ENCODE measurements at regions not wholly inside any gene's neighbourhood (a gene's known extent, or its start where the extent isn't known, plus 50 kb on each side); places are given as distances from the start of the nearest gene placed in this dataset.
"Not testable (repeated sequence)": the region's sequence is repeated elsewhere in the genome, so short reads cannot be mapped to it uniquely, and the experiment has no call there.

DNA sequence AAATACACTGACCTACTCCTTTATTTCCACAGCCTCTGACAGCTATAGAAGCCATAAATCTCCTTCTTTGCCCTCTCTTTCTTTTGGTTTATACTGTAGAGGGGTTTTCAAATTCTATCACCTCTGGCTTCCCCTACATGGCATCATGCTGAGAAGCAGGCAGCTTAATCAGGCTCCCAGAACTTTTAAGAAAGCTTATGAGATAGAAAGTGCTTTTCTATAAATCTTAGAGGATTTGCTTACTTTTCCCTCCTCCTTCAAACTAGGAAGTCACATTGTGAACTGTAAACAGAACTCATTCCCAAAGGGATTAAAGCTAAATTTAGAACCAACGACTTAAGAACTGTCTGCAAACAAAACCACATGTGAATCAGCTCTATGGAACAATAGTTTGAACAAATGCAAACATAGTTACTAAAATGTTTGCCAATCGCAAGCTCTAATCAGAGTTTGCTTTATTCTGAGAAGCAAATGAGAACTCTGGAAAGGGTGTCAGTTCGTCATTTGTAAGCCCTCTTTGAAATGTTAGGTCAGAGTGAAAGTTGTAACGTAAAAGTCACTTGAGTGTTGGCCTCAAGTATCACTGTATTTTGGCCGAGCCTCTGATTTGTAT is 344.1 kb downstream of the RFC3 start:
- Mint-ChIP-seq H3K27ac (no peak overlapping the region), H3K27me3 (peaks cover 15% of the 10 kb centered on the region), H3K36me3 (ENCODE audit: low read depth) (no peaks in the 10 kb centered on the region), H3K4me1 (peaks cover 4% of the 10 kb centered on the region), H3K9me3 (no peaks in the 10 kb centered on the region), H3K4me3 (no peak overlapping the region)
- POLR2A ChIA-PET: no interaction called here
- DNase-seq: no peak
- CTCF ChIA-PET: no interaction called here

DNA sequence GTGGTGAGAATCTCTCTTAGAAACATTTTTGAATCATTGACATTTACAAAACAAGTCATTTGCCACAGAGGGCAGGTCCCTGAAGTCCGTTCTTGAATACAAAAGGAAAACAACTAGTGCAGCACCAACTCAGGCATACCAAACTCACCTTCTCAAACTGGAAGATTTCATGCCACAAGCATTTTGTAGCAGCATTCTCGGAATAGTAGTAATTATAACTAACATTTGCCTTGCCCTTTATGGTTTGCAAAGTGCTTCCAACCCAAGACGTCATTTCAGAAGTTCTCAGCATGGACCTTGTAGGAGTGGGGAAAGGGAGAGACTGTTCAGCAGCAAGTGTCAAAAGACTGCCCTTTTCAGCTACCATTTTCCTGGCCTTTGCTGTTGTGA is 344.6 kb downstream of the RFC3 start:
- Mint-ChIP-seq H3K9me3 (no peaks in the 10 kb centered on the region), H3K4me3 (no peak overlapping the region), H3K36me3 (ENCODE audit: low read depth) (no peaks in the 10 kb centered on the region), H3K27me3 (peaks cover 15% of the 10 kb centered on the region), H3K4me1 (no peaks in the 10 kb centered on the region), H3K27ac (no peak overlapping the region)
- POLR2A ChIA-PET: no interaction called here
- CTCF ChIA-PET: no interaction called here
- no peak for DNase-seq

DNA sequence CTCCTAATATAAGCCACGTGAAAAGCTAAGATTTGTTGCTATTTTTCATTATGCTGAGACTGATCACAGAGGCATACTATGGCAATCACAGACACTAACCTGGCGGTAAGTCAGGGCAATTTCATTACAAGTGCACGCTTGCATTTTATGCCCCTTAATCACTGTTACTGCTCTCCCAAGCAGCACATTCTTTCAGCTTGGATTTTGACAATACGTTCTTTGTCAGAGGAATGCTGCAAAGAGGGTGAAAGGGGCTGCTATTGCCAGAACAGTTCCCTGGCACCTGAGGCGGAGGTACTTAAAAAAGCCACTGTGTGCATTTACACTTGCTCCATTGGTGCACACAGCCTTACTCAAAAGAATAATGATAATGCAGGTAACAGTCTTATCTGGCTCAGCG is 346.6 kb downstream of the RFC3 start:
- ChIA-PET POLR2A (no interaction called here), CTCF (no interaction called here)
- Mint-ChIP-seq H3K9me3 (no peaks in the 10 kb centered on the region), H3K4me3 (no peak overlapping the region), H3K36me3 (ENCODE audit: low read depth) (no peaks in the 10 kb centered on the region), H3K27me3 (peaks cover 10% of the 10 kb centered on the region), H3K27ac (no peak overlapping the region), H3K4me1 (no peaks in the 10 kb centered on the region)
- DNase-seq: no peak

DNA sequence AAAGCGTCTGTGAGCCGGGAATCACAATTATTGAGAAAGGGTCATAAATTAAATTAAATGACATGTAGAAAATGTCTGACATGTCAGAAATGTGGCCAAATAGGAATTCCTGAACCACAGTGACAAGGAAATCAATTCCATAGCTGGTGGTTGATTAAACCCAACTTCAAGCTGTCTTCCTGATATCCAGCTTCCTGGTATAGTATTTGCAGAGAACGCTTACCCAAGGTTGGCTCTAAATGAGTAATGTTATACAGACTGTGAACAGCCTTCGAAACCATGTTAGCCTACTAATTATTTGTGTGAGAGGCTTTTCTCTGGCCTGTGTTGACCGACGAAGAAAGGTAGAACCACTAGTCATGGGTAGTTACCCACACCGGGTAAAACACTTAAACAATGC is 347.2 kb downstream of the RFC3 start:
- peaks cover 7% of the 10 kb centered on the region for H3K27me3 Mint-ChIP-seq

DNA sequence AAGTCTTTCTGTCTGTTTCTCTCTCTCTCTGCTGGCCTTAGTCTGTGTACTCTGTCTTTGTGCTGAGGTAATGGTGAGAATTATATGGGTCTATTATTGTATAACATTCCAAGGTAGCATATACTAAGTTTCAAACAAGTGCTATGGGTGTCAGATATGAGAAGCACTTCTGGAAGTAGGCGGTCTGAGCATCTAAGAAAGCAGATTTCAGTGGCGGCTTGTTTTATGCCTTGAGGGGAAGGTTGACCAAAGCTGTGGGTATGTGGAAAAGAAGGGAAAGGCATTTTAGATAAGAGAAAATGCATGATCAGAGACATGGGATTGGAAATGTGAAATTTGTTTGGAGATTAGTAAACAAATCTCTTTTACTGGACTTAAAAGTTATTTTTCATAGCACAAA is 348.5 kb downstream of the RFC3 start:
- no peak for DNase-seq
- no peaks in the 10 kb centered on the region for H3K36me3 Mint-ChIP-seq (ENCODE audit: low read depth)
- ChIA-PET CTCF (no interaction called here), POLR2A (no interaction called here)
- H3K27me3 Mint-ChIP-seq: peaks cover 5% of the 10 kb centered on the region
- H3K9me3 Mint-ChIP-seq: no peaks in the 10 kb centered on the region
- H3K4me1 Mint-ChIP-seq: no peaks in the 10 kb centered on the region
- no peak overlapping the region for H3K4me3 Mint-ChIP-seq
- no peak overlapping the region for H3K27ac Mint-ChIP-seq

More for the DNA sequence above, 347.2 kb downstream of the RFC3 start:
- DNase-seq: no peak
- CTCF ChIA-PET: no interaction called here
- Mint-ChIP-seq H3K9me3 (no peaks in the 10 kb centered on the region), H3K27ac (no peak overlapping the region), H3K4me1 (no peaks in the 10 kb centered on the region), H3K36me3 (ENCODE audit: low read depth) (no peaks in the 10 kb centered on the region), H3K4me3 (no peak overlapping the region)
- POLR2A ChIA-PET: no interaction called here

DNA sequence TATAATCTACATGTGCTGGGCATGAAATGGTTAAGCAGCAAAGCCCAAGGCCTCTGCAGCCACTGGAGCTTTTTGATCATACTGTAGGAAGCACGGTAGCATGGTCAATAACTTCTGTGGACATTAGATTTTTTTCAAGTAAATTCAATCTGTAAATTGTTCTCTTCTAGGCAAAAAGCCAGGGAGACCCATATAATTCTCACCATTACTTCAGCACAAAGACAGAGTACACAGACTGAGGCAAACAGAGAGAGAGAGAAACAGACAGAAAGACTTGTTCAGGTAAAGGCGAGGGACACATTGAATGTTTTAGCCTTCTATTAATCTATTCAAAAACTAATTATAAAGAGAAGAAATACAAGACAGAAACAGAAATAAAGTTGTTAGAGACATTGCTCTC is 349.4 kb downstream of the RFC3 start:
- Mint-ChIP-seq H3K27ac (no peak overlapping the region), H3K4me1 (no peaks in the 10 kb centered on the region), H3K27me3 (peaks cover 5% of the 10 kb centered on the region), H3K9me3 (no peaks in the 10 kb centered on the region), H3K4me3 (no peak overlapping the region), H3K36me3 (ENCODE audit: low read depth) (no peaks in the 10 kb centered on the region)
- DNase-seq: no peak
- ChIA-PET CTCF (no interaction called here), POLR2A (no interaction called here)

DNA sequence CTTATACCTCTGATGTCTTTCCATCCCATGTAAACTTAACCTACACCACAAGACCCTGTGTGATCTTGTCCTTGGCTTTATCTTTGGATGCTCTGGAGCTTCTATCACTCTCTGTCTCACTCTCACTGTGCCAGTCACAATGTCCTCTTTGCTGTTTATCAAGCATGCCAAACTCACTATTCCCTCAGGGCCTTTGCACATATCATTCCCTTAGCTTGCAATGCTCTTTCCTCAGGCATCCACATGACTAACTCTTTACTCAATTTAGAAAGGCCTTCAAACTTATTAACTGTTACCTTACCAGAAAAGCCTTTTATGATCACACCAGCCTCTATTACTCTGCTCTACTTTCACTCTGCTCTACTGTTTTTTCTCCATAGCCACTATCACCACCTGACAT is 354.1 kb downstream of the RFC3 start:
- Mint-ChIP-seq H3K4me3 (no peak overlapping the region), H3K4me1 (no peaks in the 10 kb centered on the region), H3K36me3 (ENCODE audit: low read depth) (no peaks in the 10 kb centered on the region), H3K27me3 (no peaks in the 10 kb centered on the region), H3K9me3 (no peaks in the 10 kb centered on the region), H3K27ac (no peak overlapping the region)
- POLR2A ChIA-PET: no interaction called here
- CTCF ChIA-PET: no interaction called here
- no peak for DNase-seq

DNA sequence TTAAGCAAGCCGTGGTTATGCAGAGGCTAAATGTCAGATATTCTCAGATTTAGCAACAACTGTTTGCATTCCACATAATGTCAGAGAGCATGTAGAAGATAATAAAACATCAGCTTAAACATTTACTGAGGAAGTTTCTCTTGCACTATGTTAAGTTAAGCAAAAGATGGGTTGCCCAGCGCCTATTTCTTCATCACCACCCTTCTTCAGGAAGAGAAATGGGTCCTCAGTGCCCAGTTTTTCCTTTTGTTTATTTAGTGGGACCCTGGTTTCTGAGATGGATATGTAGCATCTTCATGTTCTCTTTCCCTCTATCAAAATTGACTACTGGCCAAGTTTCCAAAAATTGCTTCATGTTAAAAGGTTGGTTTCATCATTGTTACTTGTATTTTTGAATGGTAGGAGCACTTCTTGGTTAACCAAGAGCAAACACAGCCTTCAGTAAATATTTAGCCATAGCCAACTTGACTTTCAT is 356.8 kb downstream of the RFC3 start:
- H3K27ac Mint-ChIP-seq: no peak overlapping the region
- no peaks in the 10 kb centered on the region for H3K27me3 Mint-ChIP-seq

DNA sequence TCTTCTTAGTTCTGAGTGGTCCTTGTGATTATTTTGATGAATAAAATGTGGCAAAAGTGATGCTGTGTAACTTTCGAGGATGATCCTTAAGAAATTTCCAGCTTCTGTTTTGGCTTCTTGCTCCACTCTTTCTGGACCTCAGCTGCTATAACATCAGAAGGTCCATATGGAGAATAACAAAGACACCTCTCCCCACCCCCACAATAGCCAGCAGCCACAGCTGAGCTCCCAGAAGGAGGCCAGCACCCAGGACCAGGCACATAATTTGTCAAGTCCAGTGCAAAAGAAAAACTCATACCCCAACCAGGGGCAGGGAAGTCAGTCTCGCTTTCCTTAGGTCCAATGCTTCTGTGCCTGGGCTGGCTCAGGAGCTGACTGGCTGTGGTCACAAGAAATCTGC is 357.6 kb downstream of the RFC3 start:
- ChIA-PET CTCF (no interaction called here), POLR2A (no interaction called here)
- Mint-ChIP-seq H3K4me3 (no peak overlapping the region), H3K9me3 (no peaks in the 10 kb centered on the region), H3K27ac (no peak overlapping the region), H3K4me1 (no peaks in the 10 kb centered on the region), H3K36me3 (ENCODE audit: low read depth) (no peaks in the 10 kb centered on the region), H3K27me3 (peaks cover 1% of the 10 kb centered on the region)
- no peak for DNase-seq

More for the DNA sequence above, 356.8 kb downstream of the RFC3 start:
- DNase-seq: no peak
- ChIA-PET POLR2A (no interaction called here), CTCF (no interaction called here)
- Mint-ChIP-seq H3K4me1 (no peaks in the 10 kb centered on the region), H3K9me3 (no peaks in the 10 kb centered on the region), H3K36me3 (ENCODE audit: low read depth) (no peaks in the 10 kb centered on the region), H3K4me3 (no peak overlapping the region)

DNA sequence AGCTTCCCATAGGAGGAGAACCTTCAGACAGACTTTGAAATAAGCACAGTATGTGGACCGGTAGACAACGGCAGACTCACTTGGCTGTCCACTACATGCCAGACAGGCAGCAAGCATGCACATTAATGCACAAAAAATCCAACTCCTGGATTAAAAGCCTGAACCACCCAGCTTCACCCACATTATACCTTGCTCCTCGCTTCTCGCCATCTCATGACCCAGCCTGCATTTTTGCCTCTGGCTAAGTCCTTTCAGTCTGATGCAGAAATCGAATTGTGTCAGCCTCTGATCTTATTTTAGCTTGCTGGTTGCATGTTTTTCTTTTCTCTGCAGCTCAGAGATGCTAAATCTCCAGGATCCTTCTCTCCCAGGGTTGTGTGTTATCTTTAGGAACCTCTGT is 358.7 kb downstream of the RFC3 start:
- POLR2A ChIA-PET: no interaction called here
- Mint-ChIP-seq H3K4me3 (no peak overlapping the region), H3K9me3 (no peaks in the 10 kb centered on the region), H3K27me3 (peaks cover 2% of the 10 kb centered on the region), H3K36me3 (ENCODE audit: low read depth) (no peaks in the 10 kb centered on the region), H3K4me1 (no peaks in the 10 kb centered on the region), H3K27ac (no peak overlapping the region)
- CTCF ChIA-PET: no interaction called here
- no peak for DNase-seq

DNA sequence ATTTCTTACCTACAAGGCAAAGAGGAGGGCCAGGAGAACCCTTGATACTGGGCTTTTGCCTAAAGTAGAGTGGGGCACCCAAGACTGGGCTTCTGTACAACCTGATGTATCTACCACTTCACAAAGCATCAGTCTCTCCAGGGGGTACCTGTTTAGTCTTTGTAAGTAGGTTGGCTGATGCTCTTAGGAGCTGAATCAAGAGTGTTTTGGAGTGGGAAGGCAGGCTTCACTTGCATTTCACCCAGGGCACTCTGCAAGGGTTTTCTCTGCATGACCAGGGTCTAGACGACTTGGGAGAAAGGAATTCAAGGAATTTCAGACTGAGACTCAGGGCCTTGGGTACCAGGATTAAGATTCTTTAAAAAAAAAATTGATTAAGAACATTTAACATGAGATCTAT is 361.5 kb downstream of the RFC3 start:
- no peak for DNase-seq
- Mint-ChIP-seq H3K27ac (no peak overlapping the region), H3K36me3 (ENCODE audit: low read depth) (no peaks in the 10 kb centered on the region), H3K27me3 (peaks cover 2% of the 10 kb centered on the region), H3K9me3 (no peaks in the 10 kb centered on the region), H3K4me1 (no peaks in the 10 kb centered on the region), H3K4me3 (no peak overlapping the region)
- ChIA-PET POLR2A (no interaction called here), CTCF (no interaction called here)

DNA sequence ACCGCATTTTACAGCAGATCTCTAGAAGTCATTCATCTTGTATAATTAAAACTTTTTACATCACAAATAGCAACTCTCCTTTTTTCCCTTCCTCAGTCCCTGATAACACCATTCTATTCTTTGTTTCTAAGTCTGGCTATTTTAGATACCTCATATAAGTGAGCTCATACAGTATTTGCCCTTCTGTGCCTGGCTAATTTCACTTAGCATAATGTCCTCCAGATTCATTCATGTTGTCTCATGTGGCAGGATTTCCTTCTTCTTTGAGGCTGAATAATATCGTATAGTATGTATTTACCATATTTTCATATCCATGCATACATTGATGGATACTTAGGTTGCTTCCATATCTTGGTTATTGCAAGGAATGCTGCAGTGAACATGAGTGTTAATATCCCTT is 362.0 kb downstream of the RFC3 start:
- H3K4me1 Mint-ChIP-seq: no peaks in the 10 kb centered on the region
- DNase-seq: no peak
- H3K4me3 Mint-ChIP-seq: no peak overlapping the region
- H3K27ac Mint-ChIP-seq: no peak overlapping the region
- peaks cover 2% of the 10 kb centered on the region for H3K27me3 Mint-ChIP-seq
- CTCF ChIA-PET: no interaction called here
- H3K36me3 Mint-ChIP-seq (ENCODE audit: low read depth): no peaks in the 10 kb centered on the region
- H3K9me3 Mint-ChIP-seq: no peaks in the 10 kb centered on the region
- POLR2A ChIA-PET: no interaction called here

DNA sequence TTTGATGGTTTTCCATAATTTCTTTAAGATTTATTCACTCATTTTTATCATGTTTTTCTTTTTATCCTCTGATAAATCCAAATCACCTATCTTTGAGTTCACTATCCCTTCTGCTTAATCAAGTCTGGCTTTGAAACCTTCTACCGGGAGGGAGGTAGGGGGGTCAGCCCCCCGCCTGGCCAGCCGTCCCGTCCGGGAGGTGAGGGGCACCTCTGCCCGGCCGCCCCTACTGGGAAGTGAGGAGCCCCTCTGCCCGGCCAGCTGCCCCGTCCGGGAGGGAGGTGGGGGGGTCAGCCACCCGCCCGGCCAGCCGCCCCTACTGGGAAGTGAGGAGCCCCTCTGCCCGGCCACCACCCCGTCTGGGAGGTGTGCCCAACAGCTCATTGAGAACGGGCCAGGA is 363.3 kb downstream of the RFC3 start:
- POLR2A ChIA-PET; H3K9me3 Mint-ChIP-seq; H3K27me3 Mint-ChIP-seq; H3K4me1 Mint-ChIP-seq; H3K27ac Mint-ChIP-seq; H3K4me3 Mint-ChIP-seq; H3K36me3 Mint-ChIP-seq (ENCODE audit: low read depth); DNase-seq; CTCF ChIA-PET: not testable (repeated sequence)

DNA sequence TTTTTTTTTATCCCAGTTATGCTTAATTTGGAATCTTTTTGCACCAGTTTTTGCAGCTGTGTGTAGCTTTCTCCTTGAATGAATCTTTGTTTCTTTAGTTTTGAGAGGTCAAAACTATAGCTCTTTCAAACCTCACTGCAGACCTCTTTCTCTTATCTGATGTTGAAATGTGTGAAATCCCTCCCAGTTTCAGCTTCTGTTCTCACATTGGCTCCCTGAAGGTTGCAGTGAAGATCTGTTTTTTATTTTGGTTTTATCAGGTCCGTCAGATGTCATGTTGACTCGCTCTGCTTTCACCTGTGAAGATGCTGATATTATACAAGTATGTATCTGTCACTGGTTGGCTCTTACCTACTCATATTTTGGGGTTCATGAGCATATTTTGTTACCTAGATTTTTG is 372.0 kb downstream of the RFC3 start:
- Mint-ChIP-seq H3K9me3 (peaks cover 6% of the 10 kb centered on the region), H3K4me3 (no peak overlapping the region), H3K27ac (no peak overlapping the region), H3K4me1 (no peaks in the 10 kb centered on the region), H3K36me3 (ENCODE audit: low read depth) (no peaks in the 10 kb centered on the region), H3K27me3 (no peaks in the 10 kb centered on the region)
- POLR2A ChIA-PET: no interaction called here
- CTCF ChIA-PET: interaction anchor here (0.6 kb wide), 1 partner anchor 404 kb away, joined by 3 read pairs; no protein-coding TSS in a partner anchor
- DNase-seq: no peak
